K562 (cell line): ENCODE measurements at regions not wholly inside any gene's neighbourhood (a gene's known extent, or its start where the extent isn't known, plus 50 kb on each side); places are given as distances from the start of the nearest gene placed in this dataset.

Experiments
- ATAC-seq: fragments of 200-7000 bp; cut with Tn5 transposase; 3 replicates; pipeline ENCODE4 v1.9.1; 2020; ENCODE audit warnings: moderate library complexity
- BruUV-seq: library from RNA; stranded (reverse); fragments of 400-500 nt; replicated peaks from 2 replicates; lab custom pipeline; 2021; lab: Mats Ljungman, UMichigan
- CTCF ChIA-PET: fragments of 300-600 bp; formaldehyde crosslinking; extraction: SDS; loops from one replicate; lab custom pipeline; 2021; ENCODE audit warnings: low intra/inter-chr PET ratio; lab: Yijun Ruan, JAX
- POLR2A ChIA-PET: fragments of 300-600, 350-650 bp; sonication (Branson Sonifier 250); formaldehyde crosslinking; extraction: SDS; loops from one replicate; lab custom pipeline; 2021; ENCODE audit warnings: antibody characterized with exemption, inconsistent platforms; lab: Yijun Ruan, JAX
- DNase-seq, 4 experiments: peaks; one replicate each; pipeline versions ENCODE4 v3.0.0 to v3.0.0-alpha.2; 2011 to 2018; ENCODE audit warnings: low spot score in 3 of 4, mixed read lengths in 3 of 4; ENCODE audit errors: extremely low read depth in 1 of 4
- FAIRE-seq: peaks from 2 replicates; lab custom pipeline; 2011; peaks lifted over from hg19 to GRCh38; lab: Jason Lieb, UNC
- H2AFZ ChIP-seq: 2 replicates; pipeline ENCODE4 v1.6.0; 2011; ENCODE audit warnings: low read depth, low read length, control low read depth, inconsistent platforms
- H3K27ac ChIP-seq: fragments of 200-600 bp; 3 replicates; pipeline ENCODE4 v1.8.0; 2011; ENCODE audit warnings: low read depth, mild to moderate bottlenecking, control low read depth, inconsistent platforms, low read length, moderate library complexity, mixed read lengths; ENCODE audit errors: extremely low read depth
- H3K27me3 ChIP-seq, 2 experiments: fragments of 300-600 bp in 1 of 2; 2 replicates in 1 of 2; 3 replicates in 1 of 2; pipeline versions ENCODE4 v1.6.0 to v1.8.0; 2011; ENCODE audit warnings: inconsistent platforms in 2 of 2, low read length in 2 of 2, mild to moderate bottlenecking in 1 of 2, mixed read lengths in 1 of 2, moderate library complexity in 1 of 2; ENCODE audit not compliant: control insufficient read depth in 2 of 2, insufficient read depth in 2 of 2
- H3K36me3 ChIP-seq: fragments of 300-600 bp; 3 replicates; pipeline ENCODE4 v1.8.0; 2011; ENCODE audit warnings: mild to moderate bottlenecking, low read length, inconsistent platforms; ENCODE audit not compliant: control insufficient read depth, insufficient read depth
- H3K4me1 ChIP-seq, 2 experiments: fragments of 200-600 bp in 1 of 2; replicated peaks in 1 of 2; 2 replicates in 1 of 2; 3 replicates in 1 of 2; pipeline versions ENCODE4 v1.5.1 to v1.8.0; 2011; ENCODE audit warnings: inconsistent platforms in 2 of 2, low read length in 2 of 2, mild to moderate bottlenecking in 1 of 2, mixed read lengths in 1 of 2, moderate library complexity in 1 of 2; ENCODE audit not compliant: control insufficient read depth in 2 of 2, insufficient read depth in 2 of 2
- H3K4me2 ChIP-seq: 2 replicates; pipeline ENCODE4 v1.6.1; 2011; ENCODE audit warnings: low read length, control low read depth, inconsistent platforms, mixed read lengths; ENCODE audit not compliant: insufficient read depth
- H3K4me3 ChIP-seq: fragments of 200-600 bp; sonication (generic), shearing (Covaris generic); 2 replicates; pipeline ENCODE4 v1.5.1; 2016; ENCODE audit warnings: control low read depth, inconsistent platforms
- H3K79me2 ChIP-seq: fragments of 200-600 bp; 3 replicates; pipeline ENCODE4 v1.8.0; 2011; ENCODE audit warnings: low read length, inconsistent platforms; ENCODE audit not compliant: control insufficient read depth, insufficient read depth
- H3K9ac ChIP-seq, 2 experiments: 2 replicates each; pipeline versions ENCODE4 v1.6.0 to v1.6.1; 2011; ENCODE audit warnings: low read depth in 2 of 2, low read length in 2 of 2, control low read depth in 1 of 2, inconsistent platforms in 1 of 2, mild to moderate bottlenecking in 1 of 2, mixed read lengths in 1 of 2; ENCODE audit not compliant: insufficient read depth in 1 of 2
- H3K9me1 ChIP-seq: one replicate; pipeline ENCODE4 v1.6.0; 2011; ENCODE audit warnings: inconsistent platforms, mild to moderate bottlenecking, low read length, moderate library complexity; ENCODE audit not compliant: control insufficient read depth, insufficient read depth
- H3K9me3 ChIP-seq: replicated peaks from 2 replicates; pipeline ENCODE4 v1.5.1; 2011; ENCODE audit warnings: low read depth, low read length, inconsistent platforms; ENCODE audit not compliant: control insufficient read depth, insufficient read depth
- H4K20me1 ChIP-seq: replicated peaks from 2 replicates; pipeline ENCODE4 v1.6.1; 2011; ENCODE audit warnings: low read length, inconsistent platforms, mixed read lengths; ENCODE audit not compliant: control insufficient read depth, insufficient read depth
- BACH1 ChIP-seq: fragments of 200-800 bp; sonication (Bioruptor generic); IDR thresholded peaks from 2 replicates; pipeline ENCODE4 v1.6.1; 2016; ENCODE audit warnings: missing genetic modification characterization, missing compliant biosample characterization
- C11orf30 ChIP-seq: fragments of 450-650 bp; IDR thresholded peaks from 2 replicates; pipeline ENCODE4 v1.6.1; 2016; ENCODE audit warnings: low read depth, mild to moderate bottlenecking
- CBFA2T3 ChIP-seq: fragments of 450-650 bp; IDR thresholded peaks from 2 replicates; pipeline ENCODE4 v1.6.1; 2017
- FOXK1 ChIP-seq: sonication (generic); formaldehyde crosslinking; IDR thresholded peaks from 2 replicates; pipeline ENCODE4 v1.8.0; 2022; ENCODE audit warnings: missing genetic modification reagents, mild to moderate bottlenecking, borderline replicate concordance
- FOXP4 ChIP-seq: sonication (generic); formaldehyde crosslinking; IDR thresholded peaks from 2 replicates; pipeline ENCODE4 v1.8.0; 2022; ENCODE audit warnings: mild to moderate bottlenecking, missing genetic modification reagents, borderline replicate concordance
- MED1 ChIP-seq: sonication (generic); formaldehyde crosslinking; IDR thresholded peaks from 2 replicates; pipeline ENCODE4 v1.8.1; 2023; ENCODE audit warnings: missing genetic modification reagents, borderline replicate concordance
- NFIC ChIP-seq: fragments of 450-650 bp; IDR thresholded peaks from 2 replicates; pipeline ENCODE4 v1.6.1; 2017; ENCODE audit warnings: mild to moderate bottlenecking, inconsistent platforms
- RHOXF2B ChIP-seq: fragments of 250-450 bp; sonication (Bioruptor Pico); conservative IDR thresholded peaks from 2 replicates; pipeline ENCODE4 v1.5.1; 2021
- SMAD2 ChIP-seq: fragments of 150-350 bp; IDR thresholded peaks from 2 replicates; pipeline ENCODE4 v1.6.1; 2014; ENCODE audit warnings: low read depth, mild to moderate bottlenecking, low read length
- SPI1 ChIP-seq: IDR thresholded peaks from 2 replicates; pipeline ENCODE4 v1.6.1; 2011; ENCODE audit warnings: low read depth, low read length, control low read depth, borderline replicate concordance
- TFAM ChIP-seq: fragments of 250-450 bp; sonication (Bioruptor Pico); conservative IDR thresholded peaks from 2 replicates; pipeline ENCODE4 v1.5.0; 2021; ENCODE audit warnings: mild to moderate bottlenecking, moderate library complexity
- TSHZ1 ChIP-seq: fragments of 250-450 bp; sonication (Bioruptor Pico); IDR thresholded peaks from 2 replicates; pipeline ENCODE4 v1.4.0; 2020; ENCODE audit warnings: mild to moderate bottlenecking, moderate library complexity
- YY1 ChIP-seq, 3 experiments: IDR thresholded peaks; 2 replicates each; pipeline ENCODE4 v1.6.1; 2011; ENCODE audit warnings: low read length in 2 of 3, mild to moderate bottlenecking in 2 of 3, moderate library complexity in 2 of 3, borderline replicate concordance in 1 of 3, control low read depth in 1 of 3, low read depth in 1 of 3; ENCODE audit not compliant: insufficient read depth in 3 of 3, insufficient replicate concordance in 2 of 3, control insufficient read depth in 1 of 3, insufficient read length in 1 of 3; ENCODE audit errors: extremely low read depth in 1 of 3
- ZC3H8 ChIP-seq: fragments of 450-650 bp; IDR thresholded peaks from 2 replicates; pipeline ENCODE4 v1.6.1; 2017
- ZNF79 ChIP-seq: fragments of 250-450 bp; sonication (Bioruptor Pico); IDR thresholded peaks from 2 replicates; pipeline ENCODE4 v1.4.0; 2020; ENCODE audit warnings: low read depth, mild to moderate bottlenecking, moderate library complexity
- WGBS: fragments of 100-300 bp; shearing (Covaris generic); methylation state at CpG from one replicate; pipeline ENCODE4 v1.1.6; 2016; ENCODE audit warnings: low coverage, mixed read lengths; ENCODE audit not compliant: insufficient coverage; ENCODE audit errors: missing lambda C conversion rate; 5-methylcytosine and 5-hydroxymethylcytosine counted together
- in situ Hi-C: fragments of 300-500 bp; cut with MboI; formaldehyde crosslinking; loops from 4 replicates; pipeline ENCODE4 v1.15.0; 2018; ENCODE audit warnings: inconsistent platforms, mixed read lengths
- intact Hi-C: fragments of 100-400 bp; cut with micrococcal nuclease; formaldehyde crosslinking; loops from 2 replicates; pipeline ENCODE4 v1.14.2; 2022

- TF ChIP-seq TSHZ1 (CRISPR knock-in tag): no peak
Observed at GRCh38 chr5:117680426-117680825, 1105.8 kb upstream of the SEMA6A start (continued).

GRCh38 chr5:117679046-117679445 is 1104.4 kb upstream of the SEMA6A start:
- Histone ChIP-seq H4K20me1 (no peaks in the 10 kb centered on the region), H3K4me2 (no peak overlapping the region), H3K36me3 (no peaks in the 10 kb centered on the region), H3K9me3 (no peaks in the 10 kb centered on the region; the same call in 1 of the 2 replicates), H3K27ac (no peak overlapping the region), H3K27me3 (no peaks in the 10 kb centered on the region), H2AFZ (no peak overlapping the region), H3K4me1 (no peaks in the 10 kb centered on the region), H3K4me3 (no peak overlapping the region), H3K9me1 (no peaks in the 10 kb centered on the region), H3K79me2 (no peaks in the 10 kb centered on the region), H3K9ac (no peak overlapping the region)
- 0% methylated on average over 4 of the region's 4 CpGs for WGBS
- in situ Hi-C loops: no loop called here
- no peak for FAIRE-seq
- ChIA-PET POLR2A (no interaction called here), CTCF (no interaction called here)
- intact Hi-C loops: no loop called here
- no TSS peak for BruUV-seq
- no peak for ATAC-seq
- no peak for DNase-seq
- TF ChIP-seq ZNF79 (no peak), FOXP4 (CRISPR knock-in tag) (no peak), BACH1 (tag) (no peak), ZC3H8 (no peak), YY1 (IDR thresholded peaks at IDR 0.05; ENCODE audit: borderline replicate concordance in 1 of 3, control insufficient read depth in 1 of 3, extremely low read depth in 1 of 3, insufficient read depth in 3 of 3, insufficient read length in 1 of 3, insufficient replicate concordance in 2 of 3, low read depth in 1 of 3, low read length in 2 of 3) (no peak), CBFA2T3 (no peak), TFAM (CRISPR knock-in tag) (no peak), SMAD2 (no peak), MED1 (CRISPR knock-in tag) (no peak), FOXK1 (no peak), C11orf30 (no peak), SPI1 (no peak), RHOXF2B (CRISPR knock-in tag) (no peak), NFIC (no peak)
